IMR-90 (cell line): ENCODE measurements at regions not wholly inside any gene's neighbourhood (a gene's known extent, or its start where the extent isn't known, plus 50 kb on each side); places are given as distances from the start of the nearest gene placed in this dataset.

Experiments
- ATAC-seq: fragments of 200-7000 bp; cut with Tn5 transposase; 2 replicates; pipeline ENCODE4 v1.9.1; 2020; ENCODE audit warnings: low read depth, mild to moderate bottlenecking, moderate library complexity
- BruUV-seq: library from RNA; stranded (reverse); fragments of 400-500 nt; replicated peaks from 2 replicates; lab custom pipeline; 2021; lab: Mats Ljungman, UMichigan
- CTCF ChIA-PET: fragments of 300-600 bp; formaldehyde crosslinking; extraction: SDS; loops from one replicate; lab custom pipeline; 2021; ENCODE audit warnings: antibody characterized with exemption; lab: Yijun Ruan, JAX
- POLR2A ChIA-PET: fragments of 300-600 bp; sonication (Branson Sonifier 250); formaldehyde crosslinking; loops from one replicate; lab custom pipeline; 2022; ENCODE audit warnings: antibody characterized with exemption; ENCODE audit not compliant: unreplicated experiment; lab: Charles Lee
- DNase-seq: peaks from one replicate; pipeline ENCODE4 v3.0.0; 2013
- H2AFZ ChIP-seq: replicated peaks from 2 replicates; pipeline ENCODE3; 2013; ENCODE audit warnings: low read length, mild to moderate bottlenecking; ENCODE audit not compliant: poor library complexity
- H2AK5ac ChIP-seq: 2 replicates; pipeline ENCODE4 v1.6.1; 2013; ENCODE audit warnings: low read depth, low read length, inconsistent platforms
- H2AK9ac ChIP-seq: replicated peaks from 2 replicates; pipeline ENCODE3; 2013; ENCODE audit warnings: mild to moderate bottlenecking, low read depth, low read length, moderate library complexity; ENCODE audit not compliant: poor library complexity
- H2BK120ac ChIP-seq: 2 replicates; pipeline ENCODE4 v1.6.1; 2013; ENCODE audit warnings: low read depth, low read length, inconsistent platforms
- H2BK15ac ChIP-seq: 3 replicates; pipeline ENCODE4 v1.6.1; 2013; ENCODE audit warnings: low read depth, low read length, inconsistent platforms
- H2BK20ac ChIP-seq: 2 replicates; pipeline ENCODE4 v1.6.1; 2013; ENCODE audit warnings: low read depth, mild to moderate bottlenecking, inconsistent platforms, low read length, moderate library complexity
- H2BK5ac ChIP-seq: 2 replicates; pipeline ENCODE4 v1.6.1; 2013; ENCODE audit warnings: mild to moderate bottlenecking, low read depth, low read length, inconsistent platforms; ENCODE audit not compliant: poor library complexity, severe bottlenecking
- H3K14ac ChIP-seq: replicated peaks from 2 replicates; pipeline ENCODE4 v1.6.1; 2013; ENCODE audit warnings: low read depth, low read length, inconsistent platforms
- H3K18ac ChIP-seq: 2 replicates; pipeline ENCODE4 v1.6.1; 2013; ENCODE audit warnings: low read depth, low read length, control low read depth
- H3K23ac ChIP-seq: 2 replicates; pipeline ENCODE4 v1.6.1; 2013; ENCODE audit warnings: low read depth, low read length, inconsistent platforms
- H3K27ac ChIP-seq: 2 replicates; pipeline ENCODE4 v1.5.1; 2013; ENCODE audit warnings: mild to moderate bottlenecking, control low read depth, low read length; ENCODE audit not compliant: insufficient read depth
- H3K27me3 ChIP-seq: 2 replicates; pipeline ENCODE4 v1.6.1; 2013; ENCODE audit warnings: low read length; ENCODE audit not compliant: control insufficient read depth, insufficient read depth
- H3K36me3 ChIP-seq: 2 replicates; pipeline ENCODE4 v1.6.1; 2013; ENCODE audit warnings: low read length, mixed read lengths; ENCODE audit not compliant: control insufficient read depth, insufficient read depth
- H3K4ac ChIP-seq: 2 replicates; pipeline ENCODE4 v1.6.1; 2013; ENCODE audit warnings: low read depth, low read length, inconsistent platforms
- H3K4me1 ChIP-seq: 2 replicates; pipeline ENCODE4 v1.6.1; 2013; ENCODE audit warnings: low read length, mixed read lengths; ENCODE audit not compliant: control insufficient read depth, insufficient read depth
- H3K4me2 ChIP-seq: 2 replicates; pipeline ENCODE4 v1.6.1; 2013; ENCODE audit warnings: low read depth, mild to moderate bottlenecking, control low read depth, low read length, moderate library complexity
- H3K4me3 ChIP-seq: 2 replicates; pipeline ENCODE4 v1.5.1; 2013; ENCODE audit warnings: low read depth, mild to moderate bottlenecking, control low read depth, low read length, moderate library complexity; ENCODE audit not compliant: insufficient read depth
- H3K56ac ChIP-seq: 2 replicates; pipeline ENCODE4 v1.6.1; 2013; ENCODE audit warnings: low read length, inconsistent platforms; ENCODE audit not compliant: insufficient read depth; ENCODE audit errors: extremely low read depth
- H3K79me1 ChIP-seq, 2 experiments: 2 replicates each; pipeline ENCODE4 v1.6.1; 2013; ENCODE audit warnings: low read length in 2 of 2, inconsistent platforms in 1 of 2, low read depth in 1 of 2
- H3K9ac ChIP-seq: 2 replicates; pipeline ENCODE4 v1.6.1; 2013; ENCODE audit warnings: low read depth, low read length, control low read depth
- H3K9me1 ChIP-seq: 2 replicates; pipeline ENCODE4 v1.6.1; 2013; ENCODE audit warnings: low read length, inconsistent platforms; ENCODE audit not compliant: insufficient read depth
- H3K9me3 ChIP-seq: 2 replicates; pipeline ENCODE4 v1.6.1; 2013; ENCODE audit warnings: low read length; ENCODE audit not compliant: control insufficient read depth, insufficient read depth
- H4K20me1 ChIP-seq: 2 replicates; pipeline ENCODE4 v1.6.1; 2013; ENCODE audit warnings: low read length, inconsistent platforms; ENCODE audit not compliant: insufficient read depth
- H4K5ac ChIP-seq: 2 replicates; pipeline ENCODE4 v1.6.1; 2013; ENCODE audit warnings: mild to moderate bottlenecking, low read depth, low read length, control low read depth
- H4K8ac ChIP-seq, 2 experiments: 2 replicates each; pipeline ENCODE4 v1.6.1; 2013; ENCODE audit warnings: low read depth in 2 of 2, low read length in 2 of 2, control low read depth in 1 of 2, inconsistent platforms in 1 of 2
- H4K91ac ChIP-seq: 2 replicates; pipeline ENCODE4 v1.6.1; 2013; ENCODE audit warnings: low read depth, low read length, inconsistent platforms; ENCODE audit not compliant: insufficient read depth
- BHLHE40 ChIP-seq: fragments of 150-350 bp; IDR thresholded peaks from 2 replicates; pipeline ENCODE4 v1.6.1; 2016; ENCODE audit warnings: mild to moderate bottlenecking, low read depth, low read length
- CEBPB ChIP-seq: IDR thresholded peaks from 2 replicates; pipeline ENCODE4 v1.6.1; 2012; ENCODE audit warnings: low read depth, low read length, improper control_type of control experiment
- CTCF ChIP-seq: conservative IDR thresholded peaks from 2 replicates; pipeline ENCODE4 v1.5.1; 2012; ENCODE audit warnings: mild to moderate bottlenecking, low read depth, low read length, improper control_type of control experiment
- ELK1 ChIP-seq: fragments of 150-350 bp; IDR thresholded peaks from 2 replicates; pipeline ENCODE4 v1.6.1; 2016; ENCODE audit warnings: low read depth, mild to moderate bottlenecking, low read length, moderate library complexity, borderline replicate concordance
- FOS ChIP-seq: fragments of 150-350 bp; IDR thresholded peaks from 2 replicates; pipeline ENCODE4 v1.6.1; 2016; ENCODE audit warnings: low read depth, low read length
- MAFK ChIP-seq: IDR thresholded peaks from 2 replicates; pipeline ENCODE4 v1.6.1; 2012; ENCODE audit warnings: low read depth, low read length, improper control_type of control experiment
- MAZ ChIP-seq: IDR thresholded peaks from 2 replicates; pipeline ENCODE4 v1.6.1; 2012; ENCODE audit warnings: low read depth, mild to moderate bottlenecking, low read length, improper control_type of control experiment, moderate library complexity, borderline replicate concordance
- MXI1 ChIP-seq: IDR thresholded peaks from 2 replicates; pipeline ENCODE4 v1.6.1; 2012; ENCODE audit warnings: low read depth, mild to moderate bottlenecking, low read length, moderate library complexity, borderline replicate concordance
- NFE2L2 ChIP-seq: fragments of 150-350 bp; IDR thresholded peaks from 2 replicates; pipeline ENCODE4 v1.6.1; 2016; ENCODE audit warnings: low read depth, mild to moderate bottlenecking, low read length
- POLR2A ChIP-seq: IDR thresholded peaks from 2 replicates; pipeline ENCODE4 v1.6.1; 2012; ENCODE audit warnings: mild to moderate bottlenecking, low read depth, low read length
- RAD21 ChIP-seq: IDR thresholded peaks from 2 replicates; pipeline ENCODE4 v1.6.1; 2012; ENCODE audit warnings: low read length, improper control_type of control experiment
- RCOR1 ChIP-seq: IDR thresholded peaks from 2 replicates; pipeline ENCODE4 v1.6.1; 2012; ENCODE audit warnings: mild to moderate bottlenecking, low read length, improper control_type of control experiment; ENCODE audit not compliant: insufficient replicate concordance
- RFX5 ChIP-seq: IDR thresholded peaks from 2 replicates; pipeline ENCODE4 v1.8.0; 2012; ENCODE audit warnings: low read depth, mild to moderate bottlenecking, low read length, moderate library complexity
- USF2 ChIP-seq: fragments of 150-350 bp; IDR thresholded peaks from 2 replicates; pipeline ENCODE4 v1.6.1; 2017; ENCODE audit warnings: mild to moderate bottlenecking, antibody characterized with exemption, low read length, low read depth
- WGBS, 2 experiments: methylation state at CpG; one replicate each; pipeline versions ENCODE4 v1.1.5 to v1.1.7; 2013; ENCODE audit warnings: missing lambda C conversion rate in 2 of 2; ENCODE audit not compliant: insufficient read length in 1 of 2; ENCODE audit errors: extremely low coverage in 2 of 2; 5-methylcytosine and 5-hydroxymethylcytosine counted together
- dilution Hi-C: fragments of 300-500 bp; cut with HindIII; formaldehyde crosslinking; loops from one replicate; pipeline ENCODE4 v1.14.3; 2018; ENCODE audit warnings: low sequenced_read_pairs; ENCODE audit not compliant: unreplicated experiment
- in situ Hi-C: fragments of 300-500 bp; cut with MboI; formaldehyde crosslinking; loops from 3 replicates; pipeline ENCODE4 v1.14.3; 2019; ENCODE audit warnings: low sequenced_read_pairs, inconsistent platforms, mixed read lengths
- intact Hi-C: fragments of 100-400 bp; cut with micrococcal nuclease; formaldehyde crosslinking; loops from 2 replicates; pipeline ENCODE4 v1.10.0; 2022

- H4K91ac ChIP-seq, result no peak overlapping the region
- BruUV-seq, result no TSS peak
- H4K5ac ChIP-seq, result no peak overlapping the region
- no peak overlapping the region for H3K4me3 ChIP-seq
- no peak for TF ChIP-seq POLR2A
- no peak for TF ChIP-seq NFE2L2
- no peak for TF ChIP-seq CEBPB
- TF ChIP-seq RCOR1, result no peak
- TF ChIP-seq MAZ, result no peak
- TF ChIP-seq RFX5, result no peak
- TF ChIP-seq ELK1, result no peak
- TF ChIP-seq FOS, result no peak
- TF ChIP-seq CTCF, result no peak
- TF ChIP-seq RAD21, result no peak
- no peak for TF ChIP-seq USF2
- TF ChIP-seq MAFK, result no peak
- TF ChIP-seq BHLHE40, result no peak
- no peak for TF ChIP-seq MXI1
- no peaks in the 10 kb centered on the region for H3K36me3 ChIP-seq
- H2BK15ac ChIP-seq, result no peak overlapping the region
- H3K4ac ChIP-seq, result no peak overlapping the region
- no peaks in the 10 kb centered on the region for H3K79me1 ChIP-seq
- WGBS, 2 experiments, result 86% methylated on average over 3 of the region's 5 CpGs; no CpG with 5 or more reads in 1 of the 2 experiments
- in situ Hi-C loops (no loop called here), intact Hi-C loops (no loop called here), dilution Hi-C loops (no loop called here)
- H4K20me1 ChIP-seq, result no peaks in the 10 kb centered on the region
- no peak overlapping the region for H3K23ac ChIP-seq
- no peak overlapping the region for H3K56ac ChIP-seq
- H3K4me2 ChIP-seq, result no peak overlapping the region
- H3K9me3 ChIP-seq, result peaks cover 17% of the 10 kb centered on the region
- H2BK20ac ChIP-seq, result no peak overlapping the region
- no peak overlapping the region for H2BK5ac ChIP-seq
- H2AFZ ChIP-seq, result no peak overlapping the region
- no peaks in the 10 kb centered on the region for H3K9me1 ChIP-seq
- no peak overlapping the region for H4K8ac ChIP-seq
- DNase-seq, result no peak
- POLR2A ChIA-PET, result no interaction called here
- H3K14ac ChIP-seq, result no peak overlapping the region
- H2AK5ac ChIP-seq, result no peak overlapping the region
- ATAC-seq, result no peak
- CTCF ChIA-PET, result no interaction called here
- no peak overlapping the region for H3K18ac ChIP-seq
- no peak overlapping the region for H2AK9ac ChIP-seq
- H3K4me1 ChIP-seq, result no peaks in the 10 kb centered on the region
- H3K27ac ChIP-seq, result no peak overlapping the region
- H2BK120ac ChIP-seq, result no peak overlapping the region
- no peak overlapping the region for H3K9ac ChIP-seq
- H3K27me3 ChIP-seq, result no peaks in the 10 kb centered on the region
Observed at GRCh38 chr14:94880106-94880505, 110.2 kb upstream of the GSC start.
